Activated gamma-delta T cell (primary cell): ENCODE measurements at regions not wholly inside any gene's neighbourhood (a gene's known extent, or its start where the extent isn't known, plus 50 kb on each side); places are given as distances from the start of the nearest gene placed in this dataset.

Experiments used
- DNase-seq: peaks from one replicate; lab custom pipeline; 2025; lab: John Stamatoyannopoulos, UW

- no peak for DNase-seq
Measured at GRCh38 chr6:14187406-14187805, 69.8 kb downstream of the CD83 start.

DNA sequence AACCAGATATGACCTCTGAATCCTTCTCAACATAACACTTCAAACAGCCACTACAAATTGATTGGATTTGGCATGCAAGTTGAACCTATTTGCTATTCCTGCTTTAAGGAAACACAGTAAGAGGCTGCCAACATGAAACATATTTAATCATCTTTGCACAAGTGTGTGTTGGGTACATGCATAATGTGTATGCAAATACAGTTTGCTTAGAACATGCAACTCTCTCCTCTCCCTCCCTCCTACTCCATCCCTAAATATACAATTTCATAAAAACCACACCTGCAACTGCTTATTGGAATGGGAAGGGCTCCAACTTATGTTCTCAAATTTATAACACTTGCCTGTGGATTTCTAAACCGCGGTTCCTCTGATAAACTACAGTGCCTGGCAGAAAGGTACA, 71.5 kb downstream of the CD83 start:
- DNase-seq, result no peak

- no peak for DNase-seq
Measured at GRCh38 chr6:14190191-14190928, 72.8 kb downstream of the CD83 start.

DNA sequence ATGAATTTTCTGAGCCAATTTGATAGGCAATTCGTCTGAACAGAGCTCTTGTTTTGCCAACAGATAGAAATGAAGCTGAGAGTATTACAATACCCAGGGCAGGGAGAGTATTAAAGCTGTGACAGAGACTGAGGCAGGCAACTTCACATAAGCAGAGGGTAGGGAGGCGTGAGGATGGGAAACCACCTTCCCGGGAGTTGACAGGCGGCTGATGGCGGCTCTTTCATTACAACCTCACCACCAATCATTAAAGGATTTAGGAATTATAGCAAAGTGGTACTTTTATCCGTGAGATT, 73.3 kb downstream of the CD83 start:
- no peak for DNase-seq

GRCh38 chr6:14191761-14192160, 74.2 kb downstream of the CD83 start:
- no peak for DNase-seq

GRCh38 chr6:14192216-14192788, 74.7 kb downstream of the CD83 start:
- DNase-seq, result no peak

GRCh38 chr6:14193524-14193923, 76.0 kb downstream of the CD83 start:
- DNase-seq, result no peak

DNA sequence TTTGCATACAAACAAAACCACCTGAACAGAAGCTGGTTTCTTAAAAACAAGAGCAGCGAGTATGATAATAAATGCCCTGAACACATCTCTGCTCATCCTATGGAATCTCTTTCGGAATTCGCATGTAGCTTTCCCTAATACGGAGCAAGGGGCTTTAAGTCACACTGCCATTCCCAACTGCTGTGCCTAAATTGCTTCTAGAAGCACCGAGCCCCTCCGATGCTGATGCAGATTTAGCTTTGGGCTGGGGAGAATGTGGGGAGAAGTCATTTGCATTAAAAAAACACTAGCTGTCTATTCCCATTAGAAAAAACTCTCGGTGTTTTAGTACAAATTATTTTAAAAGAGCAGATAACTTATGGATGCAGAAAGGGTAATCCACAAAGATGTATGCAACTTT, 76.9 kb downstream of the CD83 start:
- no peak for DNase-seq

- no peak for DNase-seq
Measured at GRCh38 chr6:14194976-14195375, 77.4 kb downstream of the CD83 start.

DNA sequence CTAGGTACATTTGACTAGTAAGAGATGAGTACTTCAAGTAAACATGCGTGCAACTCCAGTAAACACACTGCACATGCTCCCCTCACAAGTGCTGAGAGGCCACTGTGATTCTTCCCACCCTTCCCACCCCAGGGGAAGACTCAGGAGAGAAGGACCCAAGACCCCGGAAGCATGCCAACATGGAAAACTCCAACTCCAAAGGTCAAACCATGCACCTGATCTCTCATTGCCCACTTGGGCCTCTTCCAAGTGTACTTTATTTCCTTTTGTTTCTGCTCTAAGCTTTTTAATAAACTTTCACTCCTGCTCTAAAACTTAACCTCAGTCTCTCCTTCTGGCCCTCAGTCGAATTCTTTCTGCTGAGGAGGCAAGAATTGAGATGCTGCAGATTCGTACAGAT, 78.5 kb downstream of the CD83 start:
- DNase-seq, result no peak

- DNase-seq, result no peak
Measured at GRCh38 chr6:14197118-14197517, 79.5 kb downstream of the CD83 start.

- DNase-seq, result no peak
Measured at GRCh38 chr6:14200047-14200446, 82.5 kb downstream of the CD83 start.

DNA sequence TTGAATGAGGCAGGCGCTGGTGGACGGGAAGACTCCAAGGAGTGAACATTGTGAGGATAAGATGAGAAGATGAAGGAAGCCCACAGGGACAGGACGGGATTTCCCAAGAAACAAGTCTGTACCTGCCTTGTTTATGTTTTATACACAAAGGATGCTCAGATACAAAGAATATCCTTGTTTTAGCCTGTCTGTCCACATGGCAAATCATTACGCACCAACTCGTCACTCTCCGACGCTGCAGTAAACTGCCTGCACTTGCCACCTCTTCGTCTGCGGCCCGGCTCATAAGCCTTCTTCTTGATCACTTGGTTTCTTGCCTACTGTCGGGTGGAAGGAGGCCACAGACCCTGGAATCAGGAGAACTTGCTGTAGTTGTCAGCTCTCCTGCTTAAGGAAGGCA, 85.4 kb downstream of the CD83 start:
- no peak for DNase-seq

- no peak for DNase-seq
Measured at GRCh38 chr6:14206391-14206790, 88.8 kb downstream of the CD83 start.

DNA sequence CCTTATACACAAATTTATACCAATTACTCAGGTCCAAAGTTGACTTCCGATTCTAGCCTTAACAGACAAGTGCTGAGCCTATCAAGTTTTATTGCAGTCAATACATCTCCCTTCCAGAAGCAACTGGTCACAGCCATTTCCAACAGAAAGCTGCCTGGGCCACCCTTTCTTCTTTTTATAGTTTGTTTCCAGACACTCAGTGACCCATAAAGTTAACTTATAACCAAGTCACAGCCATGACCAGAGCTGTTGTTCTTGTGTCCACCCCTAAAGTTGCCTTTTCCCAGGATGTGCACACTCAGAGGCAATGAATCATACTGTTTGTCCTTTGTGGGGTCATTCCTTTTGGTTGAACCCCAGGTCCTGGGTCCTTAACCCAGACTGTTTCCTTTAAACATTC, 89.9 kb downstream of the CD83 start:
- DNase-seq, result no peak

DNA sequence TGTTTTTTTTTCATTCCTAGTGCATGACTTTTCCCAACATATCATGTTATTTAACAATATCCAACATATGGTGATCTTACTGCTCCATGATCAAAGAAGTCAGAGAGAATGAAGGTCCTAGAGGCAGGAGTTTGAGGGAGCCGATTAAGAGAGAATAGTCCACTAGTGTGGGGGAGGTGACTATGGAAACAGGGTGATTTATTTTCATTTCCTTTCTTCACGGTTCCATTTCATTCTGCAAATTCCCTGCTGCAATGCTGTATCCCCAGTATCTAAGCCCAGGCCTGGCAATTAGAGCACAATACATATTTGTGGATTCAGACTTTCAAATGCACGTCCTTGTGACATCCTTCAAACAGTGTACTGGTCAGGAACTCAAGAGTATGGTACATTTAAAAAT, 91.4 kb downstream of the CD83 start:
- DNase-seq, result no peak

DNA sequence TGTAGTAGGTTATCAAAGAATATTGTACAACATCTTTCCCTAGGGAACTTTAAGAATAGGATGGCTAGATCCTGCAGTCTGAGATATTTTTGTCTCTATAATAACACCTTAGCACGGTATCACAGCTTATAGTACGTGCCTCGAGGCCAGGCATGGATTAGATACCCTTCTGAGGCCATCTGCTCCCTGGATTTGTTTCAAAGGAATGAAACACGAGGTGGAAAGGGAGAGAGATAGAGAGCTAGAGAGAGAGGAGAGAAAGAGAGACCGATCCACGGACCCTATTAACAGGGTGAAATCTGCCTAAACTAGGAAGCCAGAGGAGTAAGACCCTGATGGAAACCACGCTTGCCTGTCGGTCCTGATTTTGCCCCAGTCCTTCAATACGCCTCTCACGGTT, 92.5 kb downstream of the CD83 start:
- DNase-seq, result no peak

DNA sequence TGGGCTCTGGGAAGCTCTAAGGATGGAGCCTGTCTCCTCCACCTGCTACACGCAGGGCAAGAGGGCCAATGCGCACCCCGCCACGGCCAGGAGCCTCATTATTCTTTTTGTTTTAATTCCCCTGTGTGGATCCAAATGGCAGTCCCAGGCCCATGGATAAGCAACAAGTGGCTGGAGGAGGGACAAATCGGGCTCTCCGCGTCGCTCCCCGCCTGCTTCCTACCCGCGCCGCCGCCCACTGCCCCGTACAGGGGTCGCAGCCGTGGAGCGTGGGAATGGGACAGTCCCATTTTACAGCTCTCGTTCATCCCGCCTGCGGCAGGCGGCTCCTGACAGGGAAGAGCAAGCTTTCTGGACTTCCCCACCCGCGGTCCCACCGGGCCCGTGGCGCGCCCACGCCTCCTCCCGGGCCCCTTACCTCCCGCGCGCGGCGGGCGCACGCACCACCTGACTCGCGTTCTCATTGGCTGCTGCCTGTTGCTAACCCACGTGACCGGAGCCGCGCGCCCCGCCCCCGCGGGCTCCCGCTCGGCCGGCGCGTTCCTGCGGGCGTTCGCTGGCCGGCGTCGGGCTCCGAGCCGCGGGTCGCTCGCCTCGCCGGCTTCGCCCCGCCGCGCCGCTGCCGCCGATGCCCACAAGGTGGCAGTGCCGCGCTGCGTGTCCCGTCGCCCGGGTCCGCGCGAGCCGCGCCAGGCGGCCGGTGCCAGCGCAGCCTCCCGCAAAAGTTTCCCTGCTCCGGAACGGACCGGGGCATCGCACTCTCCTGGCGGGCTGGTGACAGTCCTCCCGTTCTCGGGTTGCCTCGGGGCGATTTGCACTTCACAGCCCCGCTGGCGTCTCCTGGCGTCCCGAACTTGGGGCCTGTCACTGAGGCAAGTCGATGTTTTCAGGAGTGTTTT, 93.3 kb downstream of the CD83 start:
- DNase-seq, result peak; percentile 87

GRCh38 chr6:14211562-14211942, 94.0 kb downstream of the CD83 start:
- DNase-seq, result no peak

GRCh38 chr6:14212020-14212419, 94.4 kb downstream of the CD83 start:
- no peak for DNase-seq

GRCh38 chr6:14212632-14213031, 95.1 kb downstream of the CD83 start:
- DNase-seq, result no peak

DNA sequence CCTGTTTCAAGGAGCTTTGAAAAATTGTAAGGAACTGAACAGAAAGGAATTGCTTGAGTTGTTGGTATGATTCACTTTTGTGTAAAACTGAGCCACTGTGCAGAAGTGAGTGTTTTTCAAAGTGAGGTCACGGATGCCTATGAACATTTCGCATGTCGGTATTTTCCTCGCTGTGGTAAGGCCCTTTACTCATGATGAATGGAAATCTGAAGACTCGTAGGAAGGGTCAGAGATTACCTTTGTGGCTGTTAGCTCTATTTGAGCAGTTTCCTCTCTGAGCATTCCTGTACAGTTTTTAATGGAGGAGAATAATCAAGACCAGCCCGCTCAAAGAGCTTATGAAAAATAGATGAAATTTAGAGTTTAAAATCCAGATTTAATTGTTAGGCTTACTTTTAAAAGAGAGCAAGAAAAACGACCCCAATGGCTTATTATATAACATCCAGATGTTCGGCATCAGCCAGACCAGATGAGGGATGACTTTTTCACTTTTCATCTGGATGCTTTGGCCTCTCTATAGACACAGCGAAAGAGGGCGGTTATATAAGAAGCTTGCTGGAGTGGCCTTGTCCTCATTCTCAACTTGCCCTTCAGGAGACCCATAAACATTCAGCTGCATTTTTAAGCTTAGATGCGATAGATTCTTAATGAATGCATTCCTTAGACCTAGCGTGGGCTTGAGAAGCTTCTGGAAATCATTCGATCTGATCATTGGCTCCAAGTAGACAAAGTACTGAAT, 99.5 kb downstream of the CD83 start:
- DNase-seq, result no peak
